D721Med (cell line): ENCODE measurements at regions not wholly inside any gene's neighbourhood (a gene's known extent, or its start where the extent isn't known, plus 50 kb on each side); places are given as distances from the start of the nearest gene placed in this dataset.

Source experiments
- DNase-seq: peaks from one replicate; pipeline ENCODE4 v3.0.0; 2011; ENCODE audit warnings: low spot score; ENCODE audit not compliant: insufficient read length
- FAIRE-seq: peaks from 2 replicates; lab custom pipeline; 2011; peaks lifted over from hg19 to GRCh38; lab: Jason Lieb, UNC
- TF ChIP-seq, protein P1 (sequence below): IDR thresholded peaks from 2 replicates; pipeline ENCODE4 v1.5.1; 2012; ENCODE audit warnings: mild to moderate bottlenecking, control low read depth; ENCODE audit not compliant: insufficient read depth; ENCODE audit errors: missing control alignments

DNA sequence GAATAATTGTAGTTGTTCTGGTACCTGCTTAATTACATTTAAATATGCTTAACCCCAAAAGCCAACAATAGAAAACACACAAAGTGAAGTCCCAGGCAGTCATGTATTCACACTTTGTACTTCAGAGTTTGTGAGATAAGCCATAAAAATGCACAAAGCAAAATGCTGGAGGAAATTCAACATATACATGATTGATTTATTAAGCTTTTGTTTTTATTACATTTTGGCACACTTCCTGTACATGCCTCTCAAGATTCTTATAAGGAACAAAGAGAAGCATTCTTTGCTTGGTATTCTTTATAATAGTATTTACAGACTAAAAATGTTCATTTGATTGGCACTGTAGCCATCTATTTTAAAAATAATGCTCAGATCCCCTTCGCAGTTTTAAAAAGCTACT lies 107.7 kb upstream of the ANK3 start:
- FAIRE-seq (no peak), DNase-seq (no peak)
- TF ChIP-seq, protein P1, sequence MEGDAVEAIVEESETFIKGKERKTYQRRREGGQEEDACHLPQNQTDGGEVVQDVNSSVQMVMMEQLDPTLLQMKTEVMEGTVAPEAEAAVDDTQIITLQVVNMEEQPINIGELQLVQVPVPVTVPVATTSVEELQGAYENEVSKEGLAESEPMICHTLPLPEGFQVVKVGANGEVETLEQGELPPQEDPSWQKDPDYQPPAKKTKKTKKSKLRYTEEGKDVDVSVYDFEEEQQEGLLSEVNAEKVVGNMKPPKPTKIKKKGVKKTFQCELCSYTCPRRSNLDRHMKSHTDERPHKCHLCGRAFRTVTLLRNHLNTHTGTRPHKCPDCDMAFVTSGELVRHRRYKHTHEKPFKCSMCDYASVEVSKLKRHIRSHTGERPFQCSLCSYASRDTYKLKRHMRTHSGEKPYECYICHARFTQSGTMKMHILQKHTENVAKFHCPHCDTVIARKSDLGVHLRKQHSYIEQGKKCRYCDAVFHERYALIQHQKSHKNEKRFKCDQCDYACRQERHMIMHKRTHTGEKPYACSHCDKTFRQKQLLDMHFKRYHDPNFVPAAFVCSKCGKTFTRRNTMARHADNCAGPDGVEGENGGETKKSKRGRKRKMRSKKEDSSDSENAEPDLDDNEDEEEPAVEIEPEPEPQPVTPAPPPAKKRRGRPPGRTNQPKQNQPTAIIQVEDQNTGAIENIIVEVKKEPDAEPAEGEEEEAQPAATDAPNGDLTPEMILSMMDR = no peak

DNA sequence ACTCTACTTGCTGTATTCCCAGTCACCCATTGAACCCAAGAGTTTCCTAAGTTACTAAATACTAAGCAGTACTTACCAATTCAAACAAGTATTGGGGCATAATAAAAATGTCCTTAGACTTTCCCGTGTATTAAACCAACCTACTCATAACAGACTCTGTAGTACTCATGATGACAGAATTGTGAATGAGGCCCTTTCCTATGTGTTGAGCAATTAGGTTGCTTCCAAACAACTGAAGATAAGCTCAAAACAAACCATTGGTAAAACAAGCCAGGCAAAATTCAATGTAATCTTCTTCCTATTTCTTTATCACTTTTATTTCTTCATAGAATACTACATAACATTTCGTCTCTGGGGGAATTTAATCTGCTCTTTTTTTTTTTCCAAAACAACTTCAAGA lies 106.5 kb upstream of the ANK3 start:
- no peak for FAIRE-seq
- DNase-seq = no peak
- TF ChIP-seq, protein P1 = no peak

DNA sequence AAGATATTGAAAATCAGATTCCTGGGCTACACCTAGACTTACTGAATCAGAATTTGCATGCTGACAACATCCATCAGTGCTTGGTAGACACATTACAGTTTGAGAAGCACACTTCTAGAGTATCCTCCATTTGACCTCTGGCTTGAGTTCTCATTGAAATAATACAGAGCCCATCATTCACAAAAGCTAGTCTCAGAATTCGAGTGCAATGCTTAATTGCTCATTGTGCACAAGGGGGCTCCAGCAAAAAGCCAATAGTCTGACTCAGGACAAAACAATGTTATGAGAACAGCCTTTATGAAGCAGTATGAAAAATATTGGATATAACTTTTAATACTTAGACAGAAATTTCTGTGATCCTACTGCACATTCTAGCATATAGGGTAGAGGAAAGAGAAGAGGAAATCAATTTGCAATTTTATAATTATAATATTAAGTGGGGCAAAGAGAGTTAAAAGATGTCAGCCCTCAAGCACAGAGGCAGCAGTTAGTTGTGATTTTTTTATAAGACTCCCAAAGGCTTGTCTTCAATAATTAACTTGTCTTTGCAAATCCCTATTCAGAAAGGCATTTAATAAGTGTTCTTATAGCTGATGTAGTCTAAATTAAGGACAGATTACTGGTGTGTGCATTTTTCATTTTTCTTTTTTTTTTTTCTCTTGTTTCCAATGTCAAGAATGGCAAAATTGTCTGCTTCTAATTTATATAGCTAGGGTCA lies 105.8 kb upstream of the ANK3 start:
- TF ChIP-seq, protein P1 = no peak
- no peak for DNase-seq
- FAIRE-seq = no peak

DNA sequence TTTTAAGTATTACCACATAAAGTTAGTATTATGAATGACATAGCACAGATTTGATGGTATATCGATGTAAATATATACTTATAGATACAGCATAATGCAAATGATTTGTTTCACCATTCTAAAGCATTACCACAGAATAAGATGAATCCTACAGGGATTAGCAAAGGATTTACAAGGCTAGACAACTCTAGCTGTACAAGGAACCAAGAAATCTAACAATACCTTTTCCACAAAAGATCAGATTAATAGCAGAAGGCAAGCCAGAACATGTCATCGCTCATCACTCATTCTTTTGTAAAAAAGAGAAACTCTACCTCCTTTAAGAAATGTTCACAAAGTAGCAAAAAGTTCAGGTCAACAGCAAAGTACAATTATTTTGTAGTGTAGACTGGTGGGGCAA lies 105.1 kb upstream of the ANK3 start:
- DNase-seq (no peak), FAIRE-seq (peak; percentile 74)
- TF ChIP-seq, protein P1 = no peak

DNA sequence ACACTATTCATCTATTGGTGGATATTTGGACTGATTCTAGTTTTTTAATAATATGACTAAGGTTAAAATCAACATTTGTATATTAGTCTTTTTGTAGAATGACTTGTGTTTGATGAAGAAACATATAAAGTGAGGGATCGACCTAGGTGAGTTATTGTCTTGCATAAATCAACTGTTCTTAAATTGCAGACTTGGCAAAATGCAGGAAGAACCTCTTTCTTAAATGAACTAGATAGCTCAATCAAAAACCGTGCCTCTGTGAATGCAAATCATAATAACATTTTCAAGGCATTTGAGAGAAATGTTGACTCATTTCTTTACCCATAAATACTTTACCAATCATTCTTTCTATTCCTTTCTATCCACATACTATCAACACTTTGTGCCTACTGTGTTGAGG lies 101.5 kb upstream of the ANK3 start:
- FAIRE-seq (no peak), DNase-seq (no peak)
- TF ChIP-seq, protein P1 = no peak

DNA sequence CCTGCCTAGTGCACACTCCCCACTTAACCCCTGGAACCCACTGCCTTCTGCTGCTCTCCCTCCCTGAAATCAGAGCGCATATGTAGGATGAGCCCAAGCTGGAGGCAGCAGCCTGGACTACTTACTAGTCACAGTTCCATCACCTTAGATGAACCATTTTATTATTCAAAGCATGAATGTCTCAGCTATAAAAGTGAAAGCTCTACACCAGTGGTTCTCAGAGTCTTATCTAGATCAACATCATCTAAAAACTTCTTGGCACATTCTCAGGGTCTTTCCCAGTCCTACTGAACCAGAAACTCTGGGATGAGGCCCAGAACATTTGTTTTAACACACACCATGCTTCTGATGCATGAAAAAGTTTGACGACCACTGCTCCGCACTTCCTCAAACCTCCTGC lies 100.3 kb upstream of the ANK3 start:
- no peak for DNase-seq
- TF ChIP-seq, protein P1 = no peak
- FAIRE-seq = no peak

DNA sequence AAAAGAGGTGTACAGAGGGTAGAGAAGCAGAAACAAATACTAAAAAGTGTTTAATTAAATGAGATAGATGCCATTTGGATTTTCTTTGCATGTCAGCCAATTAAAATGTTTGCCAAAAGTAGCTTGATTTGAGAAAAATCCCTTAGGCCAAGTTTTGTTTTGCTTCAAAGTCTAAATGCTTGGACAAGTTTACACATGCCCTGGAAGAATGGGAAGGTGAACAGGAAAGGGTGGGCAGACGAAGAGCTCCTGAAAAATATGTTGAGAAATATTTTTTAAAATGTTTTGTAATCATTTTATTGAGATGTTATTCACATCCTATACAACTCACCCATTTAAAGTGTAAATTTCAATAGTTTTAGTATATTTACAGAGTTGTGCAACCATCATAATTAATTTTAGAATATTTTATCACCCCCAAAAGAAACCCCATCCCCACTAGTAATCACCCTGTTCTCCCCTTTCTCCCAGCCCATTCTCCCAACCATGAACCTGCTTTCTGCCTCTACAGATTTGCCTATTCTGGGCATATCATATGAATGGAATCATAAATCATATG lies 98.5 kb upstream of the ANK3 start:
- FAIRE-seq (no peak), DNase-seq (no peak)
- TF ChIP-seq, protein P1 = no peak
